ENCODE measurements at regions not wholly inside any gene's neighbourhood (a gene's known extent, or its start where the extent isn't known, plus 50 kb on each side); places are given as distances from the start of the nearest gene placed in this dataset.
"Not testable (repeated sequence)": the region's sequence is repeated elsewhere in the genome, so short reads cannot be mapped to it uniquely, and the experiment has no call there.

DNA sequence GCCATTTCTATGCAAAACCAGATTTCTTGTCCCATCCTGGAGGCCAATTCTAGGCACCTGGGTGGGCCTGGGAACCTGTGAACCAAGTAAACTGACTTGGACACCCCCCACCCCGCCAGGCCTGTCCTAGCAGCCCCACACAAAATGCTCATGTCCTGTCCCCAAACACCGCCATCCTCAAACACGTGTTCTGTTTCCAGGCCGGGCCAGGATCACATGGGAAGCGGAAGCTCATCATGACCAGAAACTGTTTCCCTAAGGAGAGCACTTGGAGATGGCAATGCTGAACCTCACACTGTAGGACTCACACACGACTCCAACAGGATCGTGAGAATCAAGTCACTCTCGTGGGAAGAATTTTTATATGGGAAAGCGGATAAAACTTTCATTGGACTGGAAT is 78.7 kb upstream of the DRD5 start:
- DNase-seq (ENCODE audit: low spot score): not testable (repeated sequence)

DNA sequence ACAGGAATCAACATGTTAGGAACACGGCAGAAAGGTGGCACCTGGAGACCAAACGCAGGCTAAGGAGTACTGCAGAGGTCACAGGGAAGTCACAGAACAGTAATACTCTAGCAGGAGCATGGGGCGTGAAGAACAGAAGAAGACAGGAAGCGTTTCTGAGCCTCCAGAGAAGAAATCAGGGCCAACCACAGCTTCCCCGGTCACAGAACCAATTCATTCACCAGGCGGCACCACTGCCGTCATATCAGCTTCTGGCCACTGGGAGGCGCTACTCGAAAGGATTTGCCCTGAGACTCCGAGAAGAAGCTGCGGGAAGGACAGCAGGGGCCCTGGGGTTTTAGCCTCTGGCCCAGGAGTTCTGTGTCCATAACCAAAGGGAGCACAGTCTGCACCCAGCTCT is 78.0 kb upstream of the DRD5 start:
- no peak for DNase-seq (ENCODE audit: low spot score)

DNA sequence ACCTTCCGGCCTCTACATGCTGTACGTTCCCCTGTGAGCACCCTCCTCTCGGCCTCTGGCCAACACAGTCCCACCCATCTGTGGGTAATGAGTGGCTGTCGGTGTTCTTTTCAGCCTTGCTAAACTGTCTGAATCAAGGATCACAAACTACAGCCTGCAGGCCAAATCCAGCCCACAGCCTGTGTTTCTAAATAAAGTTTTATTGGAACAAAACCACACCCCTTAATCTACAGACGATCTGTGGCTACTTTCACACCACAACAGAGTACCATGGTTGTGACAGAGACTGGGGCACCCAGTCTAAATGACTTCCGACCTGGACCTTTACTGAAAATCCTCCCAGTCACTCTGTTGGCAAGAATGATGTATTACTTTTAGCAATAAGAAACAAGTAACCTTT is 77.3 kb upstream of the DRD5 start:
- not testable (repeated sequence) for DNase-seq (ENCODE audit: low spot score)

DNA sequence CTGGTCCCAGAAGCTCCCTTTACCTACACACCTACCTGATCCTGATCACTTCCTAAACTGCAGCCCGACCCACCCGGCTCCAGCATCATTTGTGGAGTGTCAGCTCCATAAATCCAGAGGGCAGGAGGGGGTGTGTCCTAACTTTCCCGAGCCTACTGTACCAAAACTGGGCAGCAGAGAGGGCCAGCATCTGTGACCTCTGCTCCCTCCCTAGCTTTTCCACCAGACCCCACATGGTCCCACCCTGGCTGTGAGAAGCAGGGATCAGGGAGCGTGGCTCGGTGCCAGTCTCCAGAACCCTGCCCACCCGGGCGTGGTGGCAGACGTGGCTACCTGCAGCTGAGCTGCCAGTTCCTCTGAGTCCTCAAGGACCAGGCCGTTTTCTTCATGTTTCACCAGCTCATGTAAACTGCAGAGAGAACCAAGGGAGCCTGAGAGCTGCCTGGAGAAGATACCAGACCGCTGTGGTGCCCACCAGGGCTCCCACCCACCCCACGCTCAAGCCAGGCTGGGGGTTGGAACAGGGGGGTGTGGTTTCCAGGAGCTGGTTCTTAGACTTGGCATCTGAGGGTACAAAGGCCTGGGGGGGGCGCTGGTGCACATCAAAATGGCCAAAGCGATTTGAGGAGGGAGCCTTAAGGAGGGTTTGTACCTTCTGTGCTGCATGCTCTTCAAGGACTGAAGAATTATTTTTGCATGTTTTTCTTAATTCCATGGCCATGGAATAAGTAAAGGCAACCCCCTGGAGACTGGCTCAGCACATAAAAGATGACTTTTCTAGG is 76.7 kb upstream of the DRD5 start:
- no peak for DNase-seq (ENCODE audit: low spot score)

DNA sequence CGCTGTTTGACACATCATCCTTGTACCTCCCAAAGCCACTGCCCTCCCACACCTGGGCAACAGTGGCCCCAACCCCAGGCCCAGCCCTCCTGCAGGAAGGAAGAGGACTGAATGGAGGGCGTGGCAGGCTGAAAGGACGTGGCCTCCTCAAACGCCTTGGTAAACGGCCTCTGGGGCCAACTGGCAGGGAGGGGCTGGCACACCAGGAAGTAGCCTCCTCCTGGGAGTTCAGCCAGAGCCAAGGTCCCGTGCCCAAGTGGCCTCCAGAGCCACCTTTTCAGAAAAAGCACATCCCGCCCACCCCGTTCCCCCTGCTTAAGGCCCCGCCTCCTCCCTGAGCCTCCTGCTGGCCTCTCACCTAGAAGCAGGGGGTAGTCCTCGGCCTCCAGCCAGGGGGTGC is 74.2 kb upstream of the DRD5 start:
- DNase-seq (ENCODE audit: low spot score): not testable (repeated sequence)

DNA sequence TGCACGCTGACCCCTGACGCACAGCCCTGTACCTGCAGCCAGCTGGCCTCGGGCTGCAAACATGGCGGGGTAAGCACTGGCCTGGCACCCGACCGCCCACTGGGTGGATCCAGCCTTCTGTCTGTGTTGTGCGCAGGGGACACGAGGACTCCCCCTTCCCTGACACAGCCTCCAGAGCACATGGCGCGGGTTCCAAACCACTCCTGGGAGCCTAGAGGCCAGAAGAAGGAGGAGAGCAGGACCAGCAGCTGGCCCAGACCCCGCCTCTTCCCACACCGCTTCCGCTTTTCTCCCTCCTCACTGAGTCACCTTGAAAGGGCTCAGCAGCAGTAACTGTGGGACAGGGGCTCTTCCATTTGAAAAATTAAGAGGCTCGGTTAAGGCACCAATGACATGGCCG is 73.5 kb upstream of the DRD5 start:
- DNase-seq (ENCODE audit: low spot score): not testable (repeated sequence)

DNA sequence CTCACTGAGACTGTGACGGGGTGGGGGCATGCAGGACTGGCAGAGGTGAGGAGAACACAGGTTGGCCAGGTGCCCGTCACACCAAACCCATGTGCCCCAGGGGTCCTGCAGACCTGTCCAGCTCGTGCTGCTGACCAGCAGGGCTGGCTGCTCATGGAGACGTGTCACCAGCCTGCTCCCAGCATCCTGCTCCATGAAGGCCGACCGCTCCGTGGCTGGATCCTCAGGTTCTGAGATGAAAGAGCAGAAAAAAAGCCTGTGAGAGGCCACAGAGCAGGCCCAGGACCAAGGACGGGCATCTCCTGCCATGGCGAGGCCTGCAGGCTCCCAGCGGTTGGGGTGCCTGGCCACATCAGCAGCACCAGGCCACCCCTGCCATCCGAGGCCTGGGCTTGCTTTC is 71.7 kb upstream of the DRD5 start:
- DNase-seq (ENCODE audit: low spot score): no peak

DNA sequence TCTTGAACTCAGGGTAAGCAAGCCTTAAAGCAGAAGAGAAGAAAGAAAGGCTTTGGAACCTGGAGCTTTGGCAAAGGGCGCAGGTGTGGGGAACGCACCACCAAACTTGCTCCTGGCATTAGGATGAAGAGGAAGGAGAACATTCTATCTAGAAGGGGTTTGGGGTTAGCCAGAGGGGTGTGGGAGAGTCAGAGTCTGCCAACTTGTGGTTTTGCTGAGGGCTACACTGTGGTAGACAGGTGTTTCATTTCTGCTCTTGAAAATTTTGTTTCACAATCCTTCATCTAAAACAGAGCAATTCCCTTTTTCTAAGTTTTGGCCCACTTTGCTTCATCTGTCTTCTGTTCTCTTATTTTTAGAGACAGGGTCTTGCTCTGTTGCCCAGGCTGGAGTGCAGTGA is 66.2 kb upstream of the DRD5 start:
- DNase-seq (ENCODE audit: low spot score): not testable (repeated sequence)

DNA sequence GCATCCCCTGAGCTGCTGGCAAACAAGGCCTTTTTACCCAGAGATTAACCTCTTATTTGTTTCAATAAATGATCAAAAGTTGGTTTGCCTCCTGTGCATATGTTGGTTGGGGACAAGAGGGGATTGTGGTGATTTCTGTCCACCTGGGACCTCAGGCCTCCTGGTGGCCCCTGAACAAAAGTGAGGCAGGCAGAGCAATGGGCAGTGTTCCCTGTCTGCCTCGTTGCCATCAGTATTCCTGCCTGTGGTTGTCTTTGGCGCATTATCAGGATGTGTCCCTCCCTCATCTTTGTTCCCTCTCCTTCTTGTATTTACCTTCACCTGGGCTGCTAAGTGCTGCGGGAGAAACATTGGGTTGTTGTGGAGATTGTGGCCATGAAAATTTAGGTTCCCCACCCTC is 65.3 kb upstream of the DRD5 start:
- DNase-seq (ENCODE audit: low spot score): no peak

DNA sequence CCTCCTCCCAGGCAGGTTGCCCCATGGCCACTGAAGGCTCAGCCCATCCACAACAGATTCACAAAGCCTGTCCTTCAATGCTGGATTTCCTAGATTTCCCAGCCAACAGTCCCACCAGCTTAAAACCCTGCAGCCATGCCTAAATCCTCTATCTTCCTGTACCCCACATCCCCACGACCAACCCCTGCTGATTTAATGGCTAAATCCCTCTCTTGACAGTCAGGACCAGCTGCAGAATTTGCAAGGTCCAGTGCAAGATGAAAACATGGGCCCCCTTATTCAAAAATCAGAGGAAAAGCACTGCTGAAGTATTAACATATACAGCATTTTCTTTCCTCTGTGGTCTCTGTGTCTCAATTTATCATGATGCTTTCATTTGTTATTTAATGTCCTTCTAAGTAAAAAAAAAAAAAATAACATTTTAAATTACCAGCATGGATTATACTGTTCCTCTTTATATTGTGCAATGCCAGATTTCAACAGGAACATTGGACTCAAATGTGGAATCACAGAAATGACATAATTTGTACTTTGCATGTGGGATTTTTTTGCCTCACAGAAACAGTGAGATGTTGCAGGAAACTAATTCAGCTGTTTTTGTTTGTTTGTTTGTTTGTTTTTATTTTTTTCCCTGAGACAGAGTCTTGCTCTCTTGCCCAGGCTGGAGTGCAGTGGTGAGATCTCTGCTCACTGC is 63.0 kb upstream of the DRD5 start:
- DNase-seq (ENCODE audit: low spot score): not testable (repeated sequence)

DNA sequence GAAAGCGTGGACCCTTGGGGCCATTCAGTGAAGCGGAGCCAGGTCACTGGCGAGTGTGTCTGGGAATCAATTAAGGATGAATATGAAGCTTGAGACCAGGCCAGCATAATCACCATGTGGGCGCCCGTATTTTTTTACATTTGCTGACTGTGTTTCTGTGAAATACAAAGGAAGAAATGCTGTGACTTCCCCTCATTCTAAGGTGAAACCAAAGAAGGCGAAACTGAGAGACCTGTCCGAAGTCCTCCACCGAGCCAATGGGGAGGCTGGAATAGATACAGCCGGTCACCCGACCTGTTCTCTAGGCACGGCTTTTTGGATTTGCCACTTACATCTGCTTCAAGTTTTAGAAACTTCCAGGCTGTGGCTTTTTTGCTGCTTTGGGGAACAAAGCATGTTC is 59.3 kb upstream of the DRD5 start:
- DNase-seq (ENCODE audit: low spot score): not testable (repeated sequence)

Small RNA genes in the stretch of these regions (small RNA-seq; reads per million reads assigned to genes)
- gene MIR548I2 (0 reads per million in 2 experiments), gene RF00017 (0 reads per million in 2 experiments), gene SNRPCP13 (0 reads per million in 2 experiments)

All from SK-N-DZ (cell line).